GM06990 (cell line): ENCODE measurements at regions not wholly inside any gene's neighbourhood (a gene's known extent, or its start where the extent isn't known, plus 50 kb on each side); places are given as distances from the start of the nearest gene placed in this dataset.

ENCODE experiments used
- DNase-seq: peaks from one replicate; pipeline ENCODE4 v3.0.0-alpha.2; 2011; ENCODE audit not compliant: insufficient read length; ENCODE audit errors: extremely low read depth
- H3K27me3 ChIP-seq: replicated peaks from 2 replicates; pipeline ENCODE4 v1.6.0; 2011; ENCODE audit warnings: low read length; ENCODE audit not compliant: control insufficient read depth, insufficient read depth
- H3K36me3 ChIP-seq: 2 replicates; pipeline ENCODE4 v1.5.1; 2011; ENCODE audit warnings: low read length; ENCODE audit not compliant: control insufficient read depth, insufficient read depth
- H3K4me3 ChIP-seq: replicated peaks from 2 replicates; pipeline ENCODE4 v1.5.1; 2011; ENCODE audit warnings: low read depth, mild to moderate bottlenecking, control low read depth, low read length
- CTCF ChIP-seq: IDR thresholded peaks from 2 replicates; pipeline ENCODE4 v1.5.1; 2011; ENCODE audit warnings: low read length, control low read depth, mild to moderate bottlenecking, inconsistent platforms; ENCODE audit not compliant: insufficient read depth, poor library complexity, severe bottlenecking

GRCh38 chr10:78894089-78894840, 174.5 kb upstream of the ZMIZ1 start:
- DNase-seq = no peak
- Histone ChIP-seq H3K36me3 (no peaks in the 10 kb centered on the region), H3K27me3 (no peaks in the 10 kb centered on the region; the same call in none of the 2 replicates), H3K4me3 (no peak overlapping the region)
- no peak for TF ChIP-seq CTCF

GRCh38 chr10:78894841-78895195, 173.9 kb upstream of the ZMIZ1 start:
- no peak overlapping the region for H3K4me3 ChIP-seq
- no peaks in the 10 kb centered on the region for H3K36me3 ChIP-seq
- no peak for TF ChIP-seq CTCF
- no peak for DNase-seq
- H3K27me3 ChIP-seq = no peaks in the 10 kb centered on the region; the same call in none of the 2 replicates

GRCh38 chr10:78895469-78895868, 173.3 kb upstream of the ZMIZ1 start:
- Histone ChIP-seq H3K27me3 (no peaks in the 10 kb centered on the region; the same call in none of the 2 replicates), H3K36me3 (no peaks in the 10 kb centered on the region), H3K4me3 (no peak overlapping the region)
- TF ChIP-seq CTCF = no peak
- DNase-seq = no peak

GRCh38 chr10:78896159-78896928, 172.4 kb upstream of the ZMIZ1 start:
- no peak for TF ChIP-seq CTCF
- no peaks in the 10 kb centered on the region for H3K36me3 ChIP-seq
- no peak overlapping the region for H3K4me3 ChIP-seq
- H3K27me3 ChIP-seq = no peaks in the 10 kb centered on the region; the same call in none of the 2 replicates
- DNase-seq = no peak

GRCh38 chr10:78898341-78899097, 170.2 kb upstream of the ZMIZ1 start:
- H3K4me3 ChIP-seq = no peak overlapping the region
- H3K36me3 ChIP-seq = no peaks in the 10 kb centered on the region
- TF ChIP-seq CTCF = no peak
- no peaks in the 10 kb centered on the region; the same call in none of the 2 replicates for H3K27me3 ChIP-seq
- DNase-seq = no peak
